Activated CD4-positive, alpha-beta T cell treated with anti-CD3 and anti-CD28 coated beads, Interleukin-2, amount 50 U/mL, for 48 hours (primary cell): ENCODE measurements at regions not wholly inside any gene's neighbourhood (a gene's known extent, or its start where the extent isn't known, plus 50 kb on each side); places are given as distances from the start of the nearest gene placed in this dataset.

Experiments
- DNase-seq, 2 experiments: peaks; one replicate each; pipeline ENCODE4 v3.0.0-alpha.2; 2020

- DNase-seq, result no peak
These were observed 341.2 kb upstream of the MAP3K7 start for GRCh38 chr6:90928051-90928450.

GRCh38 chr6:90925726-90926125 lies 338.9 kb upstream of the MAP3K7 start:
- DNase-seq, result no peak

DNA sequence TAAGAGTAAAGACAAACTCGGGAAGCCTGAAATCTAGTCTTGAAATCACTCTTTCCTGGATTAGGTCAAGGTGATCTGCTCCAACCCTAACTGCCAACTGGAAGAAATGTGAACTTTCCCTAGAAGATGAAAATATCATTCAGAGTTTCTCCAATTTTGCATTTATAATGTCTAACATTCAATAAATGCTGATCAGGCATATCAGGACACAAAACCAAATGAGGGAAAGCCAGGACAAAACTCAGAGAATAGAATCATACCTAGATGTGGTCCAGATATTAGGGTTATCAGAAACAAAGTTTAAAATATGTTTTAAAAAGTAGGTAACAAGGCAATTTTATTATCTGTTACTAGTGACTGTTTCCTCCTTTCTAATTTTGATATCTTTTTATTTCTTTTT lies 335.5 kb upstream of the MAP3K7 start:
- DNase-seq, result no peak

DNA sequence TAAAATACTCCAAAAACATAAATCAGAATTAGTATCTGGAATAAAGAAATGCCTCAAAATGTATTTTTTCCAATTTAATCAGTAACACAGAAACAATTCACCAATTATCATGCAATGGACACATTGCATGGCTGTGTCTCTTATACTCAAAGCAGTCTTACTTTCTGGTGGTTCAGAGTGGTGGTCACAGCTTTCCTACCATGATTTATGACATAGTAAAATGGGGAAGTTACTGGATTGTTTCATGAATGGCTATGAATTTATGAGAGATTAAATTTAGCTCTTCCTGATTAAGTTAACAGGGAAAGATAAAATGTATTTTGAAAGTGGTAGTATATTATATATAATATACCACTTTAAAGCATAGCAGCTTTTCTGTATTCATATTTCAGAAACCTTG lies 331.5 kb upstream of the MAP3K7 start:
- no peak for DNase-seq

- no peak for DNase-seq
These were observed 330.5 kb upstream of the MAP3K7 start for GRCh38 chr6:90917376-90917775.

GRCh38 chr6:90916968-90917367 lies 330.1 kb upstream of the MAP3K7 start:
- no peak for DNase-seq

- no peak for DNase-seq
These were observed 328.5 kb upstream of the MAP3K7 start for GRCh38 chr6:90915224-90915915.

DNA sequence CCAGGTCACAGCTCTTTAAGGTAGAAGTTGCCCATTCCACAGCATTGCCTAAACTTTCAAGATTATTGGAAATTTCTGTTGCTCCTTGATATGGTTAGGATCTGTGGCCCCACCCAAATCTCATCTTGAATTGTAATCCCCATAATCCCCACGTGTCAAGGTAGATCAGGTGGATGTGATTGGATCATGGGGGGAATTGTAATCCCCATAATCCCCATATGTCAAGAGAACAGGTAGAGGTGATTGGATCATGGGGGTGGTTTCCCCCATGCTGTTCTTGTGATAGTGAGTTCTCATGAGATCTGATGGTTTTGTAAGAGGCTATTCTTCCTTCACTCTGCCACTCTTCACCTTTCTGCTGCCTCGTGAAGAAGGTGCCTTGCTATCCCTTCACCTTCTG lies 327.4 kb upstream of the MAP3K7 start:
- DNase-seq, result no peak

DNA sequence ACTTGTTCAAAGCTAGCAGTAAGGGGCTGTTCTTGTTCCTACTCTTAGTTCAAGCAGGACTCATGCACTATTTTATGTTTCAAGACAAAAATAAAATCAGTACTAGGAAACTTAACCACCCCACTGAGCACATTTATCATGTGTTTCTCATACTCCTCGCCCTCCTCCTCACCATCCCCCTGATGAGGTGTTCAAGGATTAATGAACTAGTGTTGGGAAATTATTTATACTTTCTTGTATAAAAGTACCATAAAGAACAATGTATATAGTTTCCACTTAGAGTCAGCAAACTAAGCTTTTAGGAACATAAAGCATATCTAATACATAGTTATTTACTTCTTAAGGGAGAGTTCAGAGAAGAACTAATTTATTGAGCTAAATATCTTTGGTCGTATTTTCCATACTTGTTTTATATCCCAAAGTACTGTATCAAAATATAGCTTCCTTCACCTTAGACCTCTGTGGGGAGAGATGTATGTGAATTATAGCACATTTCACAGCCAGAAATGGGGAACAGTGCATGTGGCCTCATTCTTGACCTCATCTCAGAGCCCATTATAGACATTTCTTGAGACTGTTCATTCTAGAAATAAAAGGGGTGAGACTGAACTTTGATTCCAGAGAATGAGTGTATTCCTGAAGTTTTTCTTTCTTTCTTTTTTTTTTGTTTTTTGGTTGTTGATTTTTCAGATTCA lies 326.5 kb upstream of the MAP3K7 start:
- DNase-seq, result no peak

DNA sequence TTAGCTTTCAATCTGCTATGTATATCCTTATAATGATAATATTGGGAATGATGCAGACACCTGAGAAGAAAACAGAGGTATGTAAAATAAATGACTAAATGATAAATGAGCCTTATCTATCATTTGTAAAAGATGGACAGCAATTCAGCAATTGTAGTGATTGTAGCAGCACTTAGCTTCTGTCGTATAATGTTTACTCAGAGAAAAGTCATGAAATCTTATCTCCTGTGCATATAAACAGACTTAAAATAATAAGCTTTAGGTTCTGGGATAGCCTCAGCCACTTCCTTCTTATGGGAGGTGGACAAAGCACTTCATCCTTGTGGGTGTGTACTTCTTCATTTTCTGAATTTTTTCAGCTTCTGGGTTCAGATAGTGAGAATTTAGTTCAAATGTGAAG lies 324.8 kb upstream of the MAP3K7 start:
- DNase-seq, result no peak

- DNase-seq, result no peak
These were observed 324.0 kb upstream of the MAP3K7 start for GRCh38 chr6:90910893-90911292.

GRCh38 chr6:90907931-90908655 lies 321.2 kb upstream of the MAP3K7 start:
- no peak for DNase-seq

- DNase-seq, result no peak
These were observed 318.5 kb upstream of the MAP3K7 start for GRCh38 chr6:90905351-90905750.

DNA sequence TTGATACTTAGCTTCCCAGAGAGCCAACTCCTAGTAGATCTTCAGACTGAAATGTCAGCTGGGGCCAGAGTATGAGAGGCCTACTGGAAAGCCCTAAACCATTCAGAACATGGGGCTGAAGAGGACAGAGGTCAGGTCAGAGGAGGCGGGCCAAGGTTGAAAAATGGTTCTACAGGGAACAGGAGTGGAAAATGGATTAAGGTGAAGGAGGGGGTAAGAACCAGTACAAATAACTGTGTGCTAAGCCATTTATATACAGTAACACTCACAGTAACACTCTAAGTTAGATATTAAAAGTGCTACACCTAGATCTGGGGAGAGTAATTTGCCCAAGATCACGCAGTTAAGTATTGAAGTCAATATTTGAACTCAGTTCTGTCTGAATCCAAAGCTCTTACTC lies 313.2 kb upstream of the MAP3K7 start:
- DNase-seq, result no peak

- no peak for DNase-seq
These were observed 311.9 kb upstream of the MAP3K7 start for GRCh38 chr6:90898763-90899162.

DNA sequence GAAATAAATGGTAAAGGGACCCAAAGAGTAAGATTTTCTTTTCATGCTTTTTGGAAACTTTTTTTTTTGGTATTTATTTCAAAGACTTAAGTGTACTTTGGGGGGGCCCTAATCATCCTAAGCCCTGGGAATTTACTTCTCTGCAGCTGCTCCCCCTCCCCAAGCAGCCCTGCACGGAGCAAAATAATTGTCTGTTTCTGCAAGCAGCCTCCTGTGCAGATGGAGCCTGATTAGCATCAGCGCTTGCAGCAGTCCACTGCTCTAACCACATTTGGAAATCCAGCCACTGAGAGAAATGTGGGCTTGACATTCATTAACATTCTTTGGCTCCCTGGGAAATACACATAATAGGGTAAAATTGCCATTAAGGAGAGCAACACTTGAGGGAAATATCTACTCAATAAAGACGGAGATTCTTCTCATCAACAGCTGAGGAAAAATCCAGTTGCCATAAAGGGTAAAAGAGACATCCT lies 309.2 kb upstream of the MAP3K7 start:
- DNase-seq, result no peak

DNA sequence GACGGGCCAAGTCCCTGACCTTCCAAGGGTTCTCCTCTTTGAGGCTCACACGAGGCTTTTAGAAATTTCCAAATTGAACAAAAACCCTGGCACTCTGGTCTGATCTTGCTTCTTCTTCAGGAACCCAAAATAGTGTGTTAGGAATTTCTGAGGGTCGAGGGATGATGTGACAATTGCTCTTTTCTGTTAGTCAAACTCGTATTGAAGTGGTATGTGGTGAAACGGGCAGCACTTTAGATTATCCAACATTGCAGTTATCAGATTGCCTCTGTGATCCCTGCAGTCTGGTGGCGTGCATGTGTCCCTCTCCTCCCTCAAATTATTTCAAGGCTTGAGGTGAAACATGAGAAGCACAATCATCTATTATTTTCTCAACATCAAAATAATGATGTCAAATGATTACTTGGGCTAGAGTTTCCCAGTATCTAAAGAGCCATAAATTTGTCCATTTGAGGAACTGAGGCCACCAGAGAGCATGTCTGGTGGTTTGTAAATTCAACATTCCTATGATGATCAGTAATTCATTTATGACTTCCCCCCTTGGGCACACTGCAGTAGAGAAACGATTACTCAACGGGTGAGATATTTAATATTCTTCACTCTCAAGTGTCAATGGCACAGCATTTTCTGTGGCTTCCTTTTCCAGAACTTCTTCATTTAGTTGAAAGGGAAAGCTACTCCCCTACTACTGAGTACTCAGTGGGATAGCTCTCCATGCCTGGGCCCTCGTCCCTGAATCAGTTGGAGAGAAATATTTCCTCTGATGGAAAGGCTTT lies 308.6 kb upstream of the MAP3K7 start:
- DNase-seq, result no peak

GRCh38 chr6:90894285-90895130 lies 307.6 kb upstream of the MAP3K7 start:
- DNase-seq, result no peak

GRCh38 chr6:90893400-90893799 lies 306.5 kb upstream of the MAP3K7 start:
- DNase-seq, result no peak

GRCh38 chr6:90892271-90892670 lies 305.4 kb upstream of the MAP3K7 start:
- DNase-seq, result no peak

DNA sequence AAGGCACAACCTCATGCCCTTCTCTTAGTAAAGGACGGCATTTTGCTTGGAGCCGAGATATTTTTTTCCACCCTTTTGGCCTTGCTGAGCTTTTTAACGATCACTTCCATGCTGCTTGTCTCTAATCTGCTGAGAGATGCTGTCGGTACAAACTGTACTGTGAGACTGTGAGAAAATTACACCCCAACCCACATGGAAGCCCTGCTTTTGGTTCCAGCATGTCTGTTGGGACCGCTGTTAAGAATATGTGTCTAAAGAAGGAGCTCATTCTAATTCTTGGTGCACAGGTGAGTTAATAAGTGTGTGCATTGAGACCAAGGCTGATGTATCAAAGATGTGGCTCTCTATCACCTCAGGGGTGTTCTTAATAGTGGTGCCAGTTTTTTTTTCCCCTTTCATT lies 304.5 kb upstream of the MAP3K7 start:
- no peak for DNase-seq

DNA sequence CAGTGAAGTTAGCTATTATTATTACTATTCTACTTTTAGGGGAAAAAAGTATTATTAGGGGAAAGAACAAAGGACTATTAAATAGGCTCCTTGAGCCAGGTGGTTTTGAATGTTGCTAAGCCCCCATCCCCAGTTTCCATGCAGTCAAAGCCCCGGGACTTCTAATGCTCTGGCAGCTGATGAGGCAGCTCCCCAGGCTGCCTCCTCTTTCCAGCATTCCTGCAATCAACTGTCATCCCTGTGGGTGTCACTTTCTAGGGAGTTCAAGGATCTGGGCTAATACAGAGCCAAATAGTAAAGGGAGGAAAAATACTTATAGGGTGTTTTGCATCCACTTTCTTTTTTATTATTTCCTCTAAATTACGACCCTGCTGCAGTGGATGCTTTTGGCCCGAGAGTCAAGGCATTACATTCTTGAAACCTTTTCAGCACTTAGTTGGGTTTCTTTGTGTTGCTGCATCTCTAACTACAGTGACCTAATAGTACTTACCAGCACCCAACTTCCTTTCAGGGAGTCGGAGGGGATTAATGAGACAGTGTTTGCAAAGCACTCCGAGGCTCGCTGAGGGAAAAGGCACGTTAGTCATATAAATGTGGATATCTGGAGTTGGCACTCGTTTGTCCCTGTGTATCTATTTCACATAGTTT lies 303.9 kb upstream of the MAP3K7 start:
- DNase-seq, result no peak
